HG03432 (cell line): ENCODE measurements at regions not wholly inside any gene's neighbourhood (a gene's known extent, or its start where the extent isn't known, plus 50 kb on each side); places are given as distances from the start of the nearest gene placed in this dataset.

ENCODE experiments used
- ATAC-seq: cut with Tn5 transposase; IDR thresholded peaks from one replicate; pipeline ENCODE4 v1.9.1; 2021; ENCODE audit warnings: mild to moderate bottlenecking, moderate library complexity; ENCODE audit not compliant: unreplicated experiment

GRCh38 chr1:199150756-199151155 lies 511.9 kb downstream of the PTPRC start:
- ATAC-seq: no peak

- ATAC-seq: peak; percentile 79
Measured at GRCh38 chr1:199151634-199152425, 513.0 kb downstream of the PTPRC start.

- no peak for ATAC-seq
Measured at GRCh38 chr1:199152676-199153075, 513.8 kb downstream of the PTPRC start.

GRCh38 chr1:199155166-199156019 lies 516.6 kb downstream of the PTPRC start:
- ATAC-seq: no peak

GRCh38 chr1:199157494-199157893 lies 518.7 kb downstream of the PTPRC start:
- ATAC-seq: peak; percentile 45

GRCh38 chr1:199160521-199161318 lies 521.9 kb downstream of the PTPRC start:
- no peak for ATAC-seq

- ATAC-seq: no peak
Measured at GRCh38 chr1:199161319-199161680, 522.5 kb downstream of the PTPRC start.

- ATAC-seq: no peak
Measured at GRCh38 chr1:199161766-199162303, 523.0 kb downstream of the PTPRC start.

- ATAC-seq: no peak
Measured at GRCh38 chr1:199163267-199163666, 524.4 kb downstream of the PTPRC start.

GRCh38 chr1:199163670-199164069 lies 524.8 kb downstream of the PTPRC start:
- no peak for ATAC-seq

- ATAC-seq: no peak
Measured at GRCh38 chr1:199167460-199167859, 528.6 kb downstream of the PTPRC start.

GRCh38 chr1:199168888-199169585 lies 530.2 kb downstream of the PTPRC start:
- no peak for ATAC-seq

- ATAC-seq: no peak
Measured at GRCh38 chr1:199170711-199171110, 531.9 kb downstream of the PTPRC start.

GRCh38 chr1:199172171-199173124 lies 533.6 kb downstream of the PTPRC start:
- peak; percentile 19 for ATAC-seq

- peak; percentile 96 for ATAC-seq
Measured at GRCh38 chr1:199173356-199173755, 534.5 kb downstream of the PTPRC start.

GRCh38 chr1:199174336-199174735 lies 535.5 kb downstream of the PTPRC start:
- no peak for ATAC-seq

- ATAC-seq: no peak
Measured at GRCh38 chr1:199176713-199177112, 537.9 kb downstream of the PTPRC start.

- no peak for ATAC-seq
Measured at GRCh38 chr1:199177241-199177640, 538.4 kb downstream of the PTPRC start.

GRCh38 chr1:199178646-199179045 lies 539.8 kb downstream of the PTPRC start:
- ATAC-seq: no peak
